Trophoblast cell (in vitro differentiated cells and primary cell): ENCODE measurements at regions not wholly inside any gene's neighbourhood (a gene's known extent, or its start where the extent isn't known, plus 50 kb on each side); places are given as distances from the start of the nearest gene placed in this dataset.

Experiments used
- DNase-seq, 2 donors: peaks; one replicate each; pipeline ENCODE4 v3.0.0-alpha.2; 2016
- H2AFZ ChIP-seq: 2 replicates; pipeline ENCODE4 v1.6.1; 2013; ENCODE audit warnings: low read length, moderate library complexity, mild to moderate bottlenecking; ENCODE audit not compliant: insufficient read depth, poor library complexity
- H2AK5ac ChIP-seq: 2 replicates; pipeline ENCODE4 v1.6.1; 2013; ENCODE audit warnings: mild to moderate bottlenecking, low read length
- H2BK120ac ChIP-seq: 2 replicates; pipeline ENCODE4 v1.6.1; 2013; ENCODE audit warnings: low read length, mild to moderate bottlenecking, moderate library complexity; ENCODE audit not compliant: insufficient read depth, poor library complexity
- H2BK12ac ChIP-seq: 2 replicates; pipeline ENCODE4 v1.6.1; 2013; ENCODE audit warnings: mild to moderate bottlenecking, low read length, moderate library complexity
- H2BK5ac ChIP-seq: 2 replicates; pipeline ENCODE4 v1.6.1; 2013; ENCODE audit warnings: low read length, low read depth, moderate library complexity, mild to moderate bottlenecking; ENCODE audit not compliant: poor library complexity
- H3K14ac ChIP-seq: 2 replicates; pipeline ENCODE4 v1.6.1; 2013; ENCODE audit warnings: mild to moderate bottlenecking, low read length
- H3K18ac ChIP-seq: 2 replicates; pipeline ENCODE4 v1.6.1; 2013; ENCODE audit warnings: mild to moderate bottlenecking, low read length
- H3K23ac ChIP-seq: 2 replicates; pipeline ENCODE4 v1.6.1; 2013; ENCODE audit warnings: low read length
- H3K27ac ChIP-seq: 2 replicates; pipeline ENCODE4 v1.5.1; 2013; ENCODE audit warnings: low read depth, mild to moderate bottlenecking, inconsistent platforms, low read length, moderate library complexity
- H3K27me3 ChIP-seq: 2 replicates; pipeline ENCODE4 v1.6.1; 2013; ENCODE audit warnings: inconsistent platforms, mild to moderate bottlenecking, low read length, moderate library complexity; ENCODE audit not compliant: insufficient read depth
- H3K36me3 ChIP-seq, 2 experiments: 1 replicate in 1 of 2; 2 replicates in 1 of 2; pipeline ENCODE4 v1.6.1; 2013; ENCODE audit warnings: low read length in 2 of 2, mild to moderate bottlenecking in 2 of 2, moderate library complexity in 1 of 2; ENCODE audit not compliant: insufficient read depth in 2 of 2, control insufficient read depth in 1 of 2
- H3K4ac ChIP-seq: 2 replicates; pipeline ENCODE4 v1.6.1; 2013; ENCODE audit warnings: low read depth, mild to moderate bottlenecking, low read length, moderate library complexity
- H3K4me1 ChIP-seq, 2 experiments: 1 replicate in 1 of 2; 2 replicates in 1 of 2; pipeline ENCODE4 v1.6.1; 2013; ENCODE audit warnings: low read length in 2 of 2, mild to moderate bottlenecking in 2 of 2, moderate library complexity in 1 of 2; ENCODE audit not compliant: insufficient read depth in 2 of 2, control insufficient read depth in 1 of 2
- H3K4me2 ChIP-seq: 2 replicates; pipeline ENCODE4 v1.6.1; 2013; ENCODE audit warnings: inconsistent platforms, mild to moderate bottlenecking, low read length, moderate library complexity
- H3K4me3 ChIP-seq: 2 replicates; pipeline ENCODE4 v1.5.1; 2013; ENCODE audit warnings: mild to moderate bottlenecking, low read depth, low read length, inconsistent platforms
- H3K79me1 ChIP-seq: one replicate; pipeline ENCODE4 v1.6.1; 2013; ENCODE audit warnings: low read length
- H3K79me2 ChIP-seq: 2 replicates; pipeline ENCODE4 v1.6.1; 2013; ENCODE audit warnings: low read length, mild to moderate bottlenecking; ENCODE audit not compliant: control insufficient read depth, insufficient read depth, poor library complexity
- H3K9ac ChIP-seq: 2 replicates; pipeline ENCODE4 v1.6.1; 2013; ENCODE audit warnings: mild to moderate bottlenecking, low read length
- H3K9me3 ChIP-seq: 2 replicates; pipeline ENCODE4 v1.6.1; 2013; ENCODE audit warnings: low read depth, mild to moderate bottlenecking, control low read depth, inconsistent platforms, low read length; ENCODE audit not compliant: insufficient read depth
- H4K12ac ChIP-seq: 2 replicates; pipeline ENCODE4 v1.6.1; 2013; ENCODE audit warnings: low read depth, mild to moderate bottlenecking, low read length, moderate library complexity
- H4K8ac ChIP-seq: 2 replicates; pipeline ENCODE4 v1.6.1; 2013; ENCODE audit warnings: low read depth, mild to moderate bottlenecking, low read length, moderate library complexity
- H4K91ac ChIP-seq: one replicate; pipeline ENCODE4 v1.6.1; 2013; ENCODE audit warnings: low read depth, mild to moderate bottlenecking, low read length, moderate library complexity
- WGBS: extraction: QIAGEN DNeasy Blood & Tissue Kit; methylation state at CpG from one replicate; pipeline ENCODE4 v1.1.7; 2013; ENCODE audit warnings: missing lambda C conversion rate; ENCODE audit not compliant: insufficient read length, insufficient coverage; ENCODE audit errors: extremely low coverage; 5-methylcytosine and 5-hydroxymethylcytosine counted together

DNA sequence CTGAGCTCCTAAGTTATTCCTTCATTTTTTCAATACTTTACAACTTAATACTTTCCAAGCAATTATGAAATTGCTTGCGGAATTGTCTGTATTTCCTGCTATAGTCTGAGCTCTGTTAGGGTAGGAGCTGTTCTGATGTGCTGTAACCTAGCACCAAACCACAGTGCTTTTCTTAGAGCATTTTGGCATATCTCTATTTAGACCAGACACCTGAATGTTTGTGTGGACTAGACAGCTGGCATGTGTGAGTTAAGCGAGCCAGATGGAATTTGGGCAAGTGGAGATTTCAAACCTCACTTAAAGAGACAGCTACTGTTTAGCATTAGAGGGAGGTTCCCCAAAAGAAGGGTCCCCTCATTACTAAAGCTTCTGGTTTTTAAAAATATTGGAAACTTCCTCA is 106.1 kb downstream of the RWDD3 start:
- H3K27me3 ChIP-seq = no peaks in the 10 kb centered on the region
- DNase-seq = no peak

GRCh38 chr1:95352767-95353166 is 118.8 kb downstream of the RWDD3 start:
- H3K4me3 ChIP-seq = no peak overlapping the region
- DNase-seq = no peak
- no peak overlapping the region for H2AFZ ChIP-seq
- no peak overlapping the region for H3K4me2 ChIP-seq
- H3K23ac ChIP-seq = no peak overlapping the region
- H2BK5ac ChIP-seq = no peak overlapping the region
- no peak overlapping the region for H4K12ac ChIP-seq
- no peaks in the 10 kb centered on the region for H3K27me3 ChIP-seq
- no peak overlapping the region for H2BK120ac ChIP-seq
- H3K27ac ChIP-seq = no peak overlapping the region
- H3K36me3 ChIP-seq = no peaks in the 10 kb centered on the region
- H3K14ac ChIP-seq = no peak overlapping the region
- no peak overlapping the region for H4K91ac ChIP-seq
- no peaks in the 10 kb centered on the region for H3K4me1 ChIP-seq
- WGBS = no CpG with 5 or more reads among the region's 2 CpGs
- no peak overlapping the region for H3K4ac ChIP-seq
- H3K18ac ChIP-seq = no peak overlapping the region
- H2BK12ac ChIP-seq = no peak overlapping the region
- H3K9ac ChIP-seq = no peak overlapping the region
- no peaks in the 10 kb centered on the region for H3K79me2 ChIP-seq
- no peak overlapping the region for H2AK5ac ChIP-seq
- no peaks in the 10 kb centered on the region for H3K79me1 ChIP-seq
- H3K9me3 ChIP-seq = no peaks in the 10 kb centered on the region
- H4K8ac ChIP-seq = no peak overlapping the region

More for the DNA sequence above, 106.1 kb downstream of the RWDD3 start:
- H2AFZ ChIP-seq = no peak overlapping the region
- H2AK5ac ChIP-seq = no peak overlapping the region
- H3K27ac ChIP-seq = no peak overlapping the region
- no peak overlapping the region for H2BK120ac ChIP-seq
- H3K18ac ChIP-seq = no peak overlapping the region
- H3K79me1 ChIP-seq = no peaks in the 10 kb centered on the region
- no peak overlapping the region for H2BK12ac ChIP-seq
- no peaks in the 10 kb centered on the region for H3K4me1 ChIP-seq
- no peak overlapping the region for H3K9ac ChIP-seq
- H3K4ac ChIP-seq = no peak overlapping the region
- no peak overlapping the region for H3K14ac ChIP-seq
- no peak overlapping the region for H2BK5ac ChIP-seq
- H4K91ac ChIP-seq = no peak overlapping the region
- H3K36me3 ChIP-seq = no peaks in the 10 kb centered on the region
- H4K12ac ChIP-seq = no peak overlapping the region
- no CpG with 5 or more reads among the region's 2 CpGs for WGBS
- H3K79me2 ChIP-seq = no peaks in the 10 kb centered on the region
- H3K9me3 ChIP-seq = no peaks in the 10 kb centered on the region
- no peak overlapping the region for H3K23ac ChIP-seq
- no peak overlapping the region for H3K4me3 ChIP-seq
- no peak overlapping the region for H4K8ac ChIP-seq
- no peak overlapping the region for H3K4me2 ChIP-seq

DNA sequence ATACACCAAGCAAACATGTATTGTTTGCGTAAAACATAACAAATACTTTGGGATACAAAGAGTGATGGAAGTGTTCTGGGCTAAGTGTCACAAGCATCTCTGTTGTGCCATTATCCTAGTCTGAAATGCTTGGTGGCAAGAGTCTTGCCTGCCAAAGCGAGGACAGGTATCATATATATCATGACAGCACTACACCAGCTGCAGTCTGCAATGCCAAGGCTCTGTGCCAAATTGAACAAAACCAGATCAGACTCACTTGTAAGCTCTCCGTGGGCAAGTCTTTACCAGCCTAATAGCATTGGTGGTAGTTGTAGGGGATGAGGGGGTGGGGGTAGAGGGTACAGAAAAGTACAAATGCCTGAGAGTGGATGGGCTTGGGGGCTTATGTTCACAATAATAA is 119.2 kb downstream of the RWDD3 start:
- Histone ChIP-seq H3K79me2 (no peaks in the 10 kb centered on the region), H3K4me3 (no peak overlapping the region), H3K27ac (no peak overlapping the region), H3K4me2 (no peak overlapping the region), H2BK5ac (no peak overlapping the region), H3K79me1 (no peaks in the 10 kb centered on the region), H3K23ac (no peak overlapping the region), H4K91ac (no peak overlapping the region), H3K9ac (no peak overlapping the region), H3K36me3 (no peaks in the 10 kb centered on the region), H4K12ac (no peak overlapping the region), H3K27me3 (no peaks in the 10 kb centered on the region), H2BK120ac (no peak overlapping the region), H3K14ac (no peak overlapping the region), H2BK12ac (no peak overlapping the region), H3K4me1 (no peaks in the 10 kb centered on the region), H2AFZ (no peak overlapping the region), H3K9me3 (no peaks in the 10 kb centered on the region), H3K18ac (no peak overlapping the region), H4K8ac (no peak overlapping the region), H2AK5ac (no peak overlapping the region), H3K4ac (no peak overlapping the region)
- no peak for DNase-seq
- WGBS = no CpG with 5 or more reads among the region's 3 CpGs

DNA sequence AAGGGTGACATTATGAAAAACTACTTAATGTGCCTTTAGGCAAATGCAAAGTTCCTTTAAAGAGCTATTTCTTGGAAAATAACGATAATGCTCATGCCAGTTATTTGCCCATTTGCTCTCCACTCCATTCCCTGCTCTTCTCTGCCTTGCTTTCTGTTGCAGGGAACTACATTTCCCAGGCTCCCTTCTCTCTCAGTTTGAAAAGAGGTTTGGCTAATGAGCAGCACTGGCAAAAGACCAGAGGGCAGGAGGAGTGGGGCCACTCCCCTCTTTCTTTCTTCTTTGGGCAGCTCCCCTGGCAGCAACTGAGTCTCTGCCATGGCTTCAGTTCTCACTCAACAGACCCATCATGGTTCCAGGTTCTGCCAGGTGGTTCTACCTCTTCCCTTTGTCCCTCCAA is 130.5 kb downstream of the RWDD3 start:
- Histone ChIP-seq H4K8ac (no peak overlapping the region), H3K4me3 (no peak overlapping the region), H3K79me1 (no peaks in the 10 kb centered on the region), H3K9me3 (no peaks in the 10 kb centered on the region), H3K4me2 (no peak overlapping the region), H3K23ac (no peak overlapping the region), H3K4ac (no peak overlapping the region), H3K36me3 (no peaks in the 10 kb centered on the region), H3K18ac (no peak overlapping the region), H3K27me3 (no peaks in the 10 kb centered on the region), H3K27ac (no peak overlapping the region), H2AFZ (no peak overlapping the region), H2AK5ac (no peak overlapping the region), H3K14ac (no peak overlapping the region), H4K12ac (no peak overlapping the region), H4K91ac (no peak overlapping the region), H2BK5ac (no peak overlapping the region), H2BK12ac (no peak overlapping the region), H2BK120ac (no peak overlapping the region), H3K79me2 (no peaks in the 10 kb centered on the region), H3K4me1 (no peaks in the 10 kb centered on the region), H3K9ac (no peak overlapping the region)
- no CpG with 5 or more reads among the region's 1 CpG for WGBS
- DNase-seq = no peak
